T-helper 9 cell (primary cell): ENCODE measurements at regions not wholly inside any gene's neighbourhood (a gene's known extent, or its start where the extent isn't known, plus 50 kb on each side); places are given as distances from the start of the nearest gene placed in this dataset.
"Not testable (repeated sequence)": the region's sequence is repeated elsewhere in the genome, so short reads cannot be mapped to it uniquely, and the experiment has no call there.

Experiments
- DNase-seq: peaks from one replicate; pipeline ENCODE4 v3.0.0-alpha.2; 2020

DNA sequence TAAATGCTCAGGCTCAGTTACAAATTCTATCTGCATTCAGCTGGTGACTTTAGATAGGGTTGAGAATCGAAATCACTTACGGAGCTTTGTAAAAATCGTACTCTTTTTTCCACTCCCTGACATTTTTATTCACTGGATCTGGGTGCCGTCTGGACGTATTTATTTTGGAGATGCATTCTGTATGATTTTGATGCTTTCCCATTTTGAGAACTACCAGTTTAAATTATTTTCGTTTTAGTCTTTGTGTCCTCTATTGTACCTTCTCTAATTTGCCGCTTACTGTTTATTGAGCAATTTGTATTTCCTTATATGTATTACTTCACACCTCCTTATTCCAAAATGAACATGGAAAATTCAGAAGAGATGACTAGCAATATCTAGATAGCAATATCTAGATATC, 96.2 kb downstream of the FASLG start:
- no peak for DNase-seq

DNA sequence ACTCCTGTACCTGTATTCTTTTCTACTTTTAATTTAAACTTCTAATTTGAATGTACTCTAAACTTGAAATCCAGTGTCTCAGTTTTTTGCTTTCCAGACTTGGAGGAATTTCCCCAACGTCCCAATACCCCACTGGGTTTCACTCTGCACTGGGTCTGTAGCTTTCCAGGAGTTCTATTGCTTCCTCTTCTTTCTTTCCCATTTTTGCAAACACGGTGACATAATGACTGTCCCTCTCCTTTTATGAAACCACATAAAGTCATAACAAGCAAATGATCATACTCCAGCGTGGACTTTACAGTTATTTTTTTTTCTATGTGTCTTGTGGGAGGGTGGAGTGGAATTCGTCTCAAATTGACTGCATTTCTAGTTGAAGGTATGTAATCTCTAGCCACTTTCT, 97.1 kb downstream of the FASLG start:
- no peak for DNase-seq

DNA sequence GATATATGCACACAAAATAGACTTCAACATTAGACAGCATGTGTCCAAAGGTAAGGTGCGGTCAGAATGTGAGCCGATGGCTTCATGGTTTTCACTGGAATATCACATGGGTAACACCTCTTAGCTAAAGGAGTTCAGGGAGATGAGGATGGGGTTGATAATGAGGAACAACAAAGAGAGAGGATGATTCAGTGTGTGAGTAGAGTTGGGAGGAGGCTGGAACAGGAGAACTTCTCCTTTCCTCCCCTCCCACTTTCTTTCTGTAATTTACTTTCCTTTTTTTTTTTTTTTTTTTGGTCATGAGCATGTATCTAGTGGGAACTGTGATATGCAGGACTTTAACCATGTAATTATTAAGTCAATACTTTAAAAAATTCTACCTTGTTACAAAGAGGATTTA, 99.4 kb downstream of the FASLG start:
- no peak for DNase-seq

- DNase-seq, result no peak
Measured at GRCh38 chr1:172760121-172760520, 101.2 kb downstream of the FASLG start.

GRCh38 chr1:172761581-172762486, 102.9 kb downstream of the FASLG start:
- no peak for DNase-seq

GRCh38 chr1:172763057-172763456, 104.2 kb downstream of the FASLG start:
- no peak for DNase-seq

DNA sequence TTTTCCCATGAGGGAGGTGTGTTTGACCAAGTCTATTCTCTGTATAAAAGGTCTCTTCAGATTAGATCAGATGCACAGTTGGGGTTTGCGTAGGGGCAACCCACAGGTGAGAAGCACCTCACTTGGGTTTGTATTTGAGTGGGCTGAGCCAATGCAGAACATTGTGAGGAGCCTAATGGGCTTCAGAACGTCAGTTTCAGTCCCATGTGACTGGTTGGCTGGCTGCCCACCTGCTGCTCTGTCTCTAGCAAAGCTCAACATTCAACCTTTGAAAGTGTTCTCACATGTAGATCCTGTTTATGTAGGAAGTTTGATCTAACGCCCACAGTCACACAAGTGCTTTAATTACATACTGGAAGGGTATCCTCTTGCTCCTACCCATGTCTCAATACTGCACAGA, 105.5 kb downstream of the FASLG start:
- no peak for DNase-seq

DNA sequence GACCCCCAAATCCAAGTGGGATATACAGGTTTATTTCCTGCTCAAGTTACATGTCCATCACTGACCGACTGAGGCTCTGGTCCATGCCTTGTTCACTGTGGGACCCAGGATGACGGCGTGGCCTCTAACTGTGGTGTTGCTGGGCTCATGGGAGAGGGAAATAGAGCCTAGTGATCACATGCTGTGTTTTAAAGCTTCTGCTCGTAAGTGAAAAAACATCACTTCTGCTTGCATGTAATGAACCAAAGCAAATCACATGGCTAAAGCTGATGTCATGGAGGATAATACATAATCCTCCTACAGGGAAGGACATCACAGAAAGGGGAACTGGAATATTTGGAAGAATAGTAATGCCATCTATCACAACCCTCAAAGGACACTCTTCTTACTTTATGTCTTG, 107.6 kb downstream of the FASLG start:
- no peak for DNase-seq

GRCh38 chr1:172770071-172770470, 111.2 kb downstream of the FASLG start:
- no peak for DNase-seq

DNA sequence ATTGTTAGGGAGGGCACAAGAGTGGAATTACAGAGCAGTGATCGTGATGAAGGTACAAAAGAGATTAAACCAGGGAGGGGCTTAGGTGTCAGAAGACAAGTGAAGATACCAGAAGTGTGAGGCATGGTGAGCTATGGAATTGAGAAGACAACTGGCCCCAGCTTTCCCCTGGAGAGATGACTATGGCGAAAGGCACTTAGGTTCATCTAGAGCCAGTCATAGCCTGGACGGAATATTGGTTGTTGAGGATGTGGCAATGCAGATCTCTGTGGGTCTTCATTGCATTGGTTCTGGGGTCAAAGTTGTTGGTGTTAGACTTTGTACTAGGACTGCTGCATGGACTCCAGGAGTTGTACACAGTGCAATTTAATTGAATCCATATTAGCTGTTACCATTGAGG, 115.7 kb downstream of the FASLG start:
- DNase-seq, result no peak

GRCh38 chr1:172775606-172776005, 116.7 kb downstream of the FASLG start:
- DNase-seq, result no peak

DNA sequence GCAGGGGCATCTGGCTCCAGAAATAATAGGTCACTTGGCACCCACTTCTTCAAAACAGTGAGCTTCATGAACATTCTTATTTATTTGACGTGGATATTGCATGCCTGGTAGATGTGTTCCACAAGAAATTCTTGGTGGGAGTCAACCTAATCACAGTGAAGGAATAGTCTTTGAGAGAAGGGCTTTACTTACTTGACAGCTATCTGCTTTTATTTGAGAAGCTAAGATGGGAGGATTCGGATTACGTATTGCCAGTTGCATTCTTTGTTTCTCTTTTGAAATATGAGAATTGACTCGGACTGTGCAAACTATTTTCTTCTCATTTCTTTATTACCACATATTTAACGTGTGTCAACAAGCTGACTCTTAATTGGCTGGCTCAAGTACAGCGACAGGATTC, 117.2 kb downstream of the FASLG start:
- no peak for DNase-seq

GRCh38 chr1:172777767-172778166, 118.9 kb downstream of the FASLG start:
- no peak for DNase-seq

- DNase-seq, result no peak
Measured at GRCh38 chr1:172778456-172779455, 119.9 kb downstream of the FASLG start.

GRCh38 chr1:172779491-172779890, 120.6 kb downstream of the FASLG start:
- DNase-seq, result no peak

DNA sequence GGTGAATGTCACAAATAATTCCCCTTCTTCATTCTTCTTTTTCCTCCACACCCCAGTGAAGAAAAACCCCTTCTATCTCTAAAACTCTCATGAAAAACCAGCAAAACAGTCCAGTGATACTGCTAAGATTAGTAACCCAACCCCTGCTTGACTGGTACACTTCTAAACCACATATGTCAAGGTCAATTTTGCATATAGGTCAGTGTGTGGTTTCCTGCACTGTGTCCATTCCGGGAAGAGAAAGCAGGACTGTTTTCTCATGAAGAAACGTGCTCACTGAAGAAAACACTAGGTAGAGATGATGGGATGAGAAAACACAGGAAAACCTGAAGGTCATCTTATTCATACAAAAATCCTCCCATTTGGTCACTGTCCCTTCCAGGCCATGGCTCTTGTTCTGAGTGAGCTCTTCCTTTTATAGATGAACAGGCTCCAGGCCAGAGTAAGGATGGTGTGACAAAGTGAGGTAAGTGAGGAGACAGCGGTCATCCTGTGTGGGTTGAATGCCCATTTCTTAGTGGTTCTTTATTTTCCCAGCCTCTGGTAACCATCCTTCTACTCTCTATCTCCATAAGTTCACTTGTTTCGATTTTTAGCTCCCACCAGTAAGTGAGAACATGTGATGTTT, 122.7 kb downstream of the FASLG start:
- no peak for DNase-seq

DNA sequence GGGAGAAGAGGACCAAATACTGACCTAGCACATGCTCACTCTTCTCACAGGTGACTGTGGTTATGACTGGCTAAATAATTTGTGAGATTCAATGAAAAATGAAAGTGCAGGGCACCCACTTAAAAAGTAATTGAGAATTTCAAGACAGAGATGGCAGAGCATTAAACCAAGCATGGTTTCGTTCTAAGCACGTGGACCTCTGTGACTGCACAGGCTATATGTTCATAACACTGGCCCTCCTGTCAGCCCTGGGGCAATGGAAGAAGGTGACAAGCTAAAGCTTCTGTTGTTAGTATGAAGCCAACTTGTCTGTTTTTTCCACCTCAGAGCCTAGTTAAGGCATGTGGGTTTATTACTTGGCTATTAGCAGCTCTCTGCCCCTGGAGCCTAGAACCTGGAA, 130.9 kb downstream of the FASLG start:
- no peak for DNase-seq

- no peak for DNase-seq
Measured at GRCh38 chr1:172790245-172790644, 131.3 kb downstream of the FASLG start.

DNA sequence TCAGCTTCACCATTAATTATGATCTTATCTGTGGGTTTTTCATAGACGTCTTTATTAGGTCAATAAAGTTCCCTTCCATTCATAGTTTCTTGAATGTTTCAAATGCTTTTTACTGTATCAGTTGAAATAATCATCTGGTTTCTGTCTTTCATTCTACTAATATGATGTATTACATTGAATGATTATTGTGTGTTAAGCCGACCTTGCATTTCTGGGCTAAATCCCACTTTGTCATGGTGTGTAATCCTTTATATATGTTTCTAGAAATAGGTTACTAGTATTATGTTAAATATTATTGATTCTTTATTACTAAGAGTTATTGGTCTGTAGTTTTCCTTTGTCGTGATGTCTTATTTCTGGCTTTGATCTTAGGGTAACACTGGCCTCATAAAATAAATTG, 134.9 kb downstream of the FASLG start:
- DNase-seq, result no peak

DNA sequence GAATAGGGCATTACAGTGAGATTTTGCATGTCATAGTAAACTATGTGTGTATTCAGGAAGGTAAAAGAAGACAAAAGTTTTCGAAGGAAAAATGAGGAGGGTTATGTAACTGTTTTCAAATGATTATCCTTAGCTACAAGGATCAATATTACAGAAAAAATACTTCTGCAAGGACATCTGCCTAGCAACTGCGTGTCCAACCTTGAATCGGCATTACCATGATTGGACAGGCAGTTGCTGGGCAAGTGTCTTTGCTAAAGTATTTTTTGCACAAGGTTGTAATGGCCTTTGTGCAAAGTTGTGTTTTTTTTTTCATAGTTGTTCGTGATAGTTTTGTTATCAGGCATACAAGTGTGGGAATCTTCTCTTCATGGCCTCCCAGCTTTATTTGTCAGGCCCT, 136.8 kb downstream of the FASLG start:
- no peak for DNase-seq

DNA sequence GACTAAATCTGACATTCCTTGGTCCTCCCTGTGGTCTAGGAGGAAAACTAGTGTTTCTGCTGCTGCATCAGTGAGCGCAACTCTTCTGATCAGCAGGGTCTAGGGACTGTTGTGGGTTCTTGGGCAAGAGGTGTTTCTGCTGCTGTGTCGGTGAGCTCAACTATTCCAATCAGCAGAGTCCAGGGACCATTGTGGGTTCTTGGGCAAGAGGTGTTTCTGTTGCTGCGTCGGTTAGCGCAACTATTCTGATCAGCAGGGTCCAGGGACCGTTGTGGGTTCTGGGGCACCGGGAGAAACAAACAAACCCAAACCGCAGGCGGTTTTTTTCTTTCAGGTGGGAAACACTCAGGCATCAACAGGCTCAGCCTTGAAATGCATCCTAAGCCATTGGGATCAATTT, 140.9 kb downstream of the FASLG start:
- DNase-seq, result not testable (repeated sequence)

DNA sequence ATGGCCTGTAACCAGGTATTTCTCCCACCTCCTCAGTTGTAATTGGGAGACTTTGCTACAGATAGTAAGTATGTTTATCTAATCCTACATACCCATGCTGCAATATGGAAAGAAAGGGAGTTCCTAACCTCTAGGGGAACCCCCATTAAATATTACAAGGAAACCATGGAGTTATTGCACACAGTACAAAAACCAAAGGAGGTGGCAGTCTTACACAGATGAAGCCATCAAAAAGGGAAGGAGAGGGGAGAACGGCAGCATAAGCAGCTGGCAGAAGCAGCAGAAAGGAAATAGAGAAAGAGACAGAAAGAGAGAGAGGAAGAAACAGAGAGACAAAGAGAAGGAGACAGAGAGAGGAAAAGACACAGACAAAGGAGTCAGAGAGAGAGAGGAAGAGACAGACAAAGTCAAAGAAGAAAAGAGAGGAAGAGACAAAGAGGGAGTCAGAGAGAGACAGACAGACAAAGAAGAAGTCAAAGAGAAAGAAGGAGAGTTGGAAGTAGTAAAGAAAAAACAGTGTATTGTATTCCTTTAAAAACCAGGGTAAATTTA, 142.9 kb downstream of the FASLG start:
- no peak for DNase-seq

DNA sequence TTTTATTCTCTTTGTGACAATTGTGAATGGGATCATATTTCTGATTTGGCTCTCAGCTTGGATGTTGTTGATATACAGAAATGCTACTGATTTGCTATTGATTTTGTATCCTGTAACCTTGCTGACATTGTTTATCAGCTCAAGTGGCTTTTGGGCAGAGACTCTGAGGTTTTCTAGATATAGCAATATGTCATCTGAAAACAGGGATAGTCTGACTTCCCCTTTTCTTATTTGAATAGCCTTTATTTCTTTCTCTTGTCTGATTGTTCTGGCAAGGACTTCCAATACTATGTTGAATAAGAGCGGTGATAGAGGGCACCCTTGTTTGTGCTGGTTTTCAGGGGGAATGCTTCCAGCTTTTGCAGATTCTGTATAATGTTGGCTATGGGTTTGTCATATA, 150.8 kb downstream of the FASLG start:
- DNase-seq, result no peak
